ENCODE measurements at regions not wholly inside any gene's neighbourhood (a gene's known extent, or its start where the extent isn't known, plus 50 kb on each side); places are given as distances from the start of the nearest gene placed in this dataset.

- TF ChIP-seq CTCF (IDR thresholded peaks at IDR 0.05) (no peak), POLR2AphosphoS5 (IDR thresholded peaks at IDR 0.05) (no peak), POLR2A (IDR thresholded peaks at IDR 0.05) (no peak)
These were observed 928.1 kb downstream of the FAT4 start for GRCh38 chr4:126242679-126243390.
